NCI-H345 (cell line): ENCODE measurements at regions not wholly inside any gene's neighbourhood (a gene's known extent, or its start where the extent isn't known, plus 50 kb on each side); places are given as distances from the start of the nearest gene placed in this dataset.
"Not testable (repeated sequence)": the region's sequence is repeated elsewhere in the genome, so short reads cannot be mapped to it uniquely, and the experiment has no call there.

Experiments used
- DNase-seq: peaks from one replicate; lab custom pipeline; 2025; lab: John Stamatoyannopoulos, UW

GRCh38 chr2:43019025-43019367 lies 207.4 kb downstream of the ZFP36L2 start:
- no peak for DNase-seq

- no peak for DNase-seq
Observed at GRCh38 chr2:43018179-43019024, 208.0 kb downstream of the ZFP36L2 start.

- DNase-seq, result no peak
Observed at GRCh38 chr2:43013821-43014345, 212.5 kb downstream of the ZFP36L2 start.

GRCh38 chr2:43012966-43013365 lies 213.4 kb downstream of the ZFP36L2 start:
- no peak for DNase-seq

GRCh38 chr2:43011158-43011491 lies 215.3 kb downstream of the ZFP36L2 start:
- DNase-seq, result no peak

GRCh38 chr2:43010438-43011157 lies 215.8 kb downstream of the ZFP36L2 start:
- no peak for DNase-seq

- DNase-seq, result no peak
Observed at GRCh38 chr2:43009448-43009847, 217.0 kb downstream of the ZFP36L2 start.

GRCh38 chr2:43008388-43008787 lies 216.0 kb upstream of the HAAO start:
- no peak for DNase-seq

- DNase-seq, result no peak
Observed at GRCh38 chr2:43007901-43008300, 215.5 kb upstream of the HAAO start.

GRCh38 chr2:43006834-43007543 lies 214.6 kb upstream of the HAAO start:
- DNase-seq, result no peak

- no peak for DNase-seq
Observed at GRCh38 chr2:43005975-43006833, 213.8 kb upstream of the HAAO start.

GRCh38 chr2:43005245-43005974 lies 213.0 kb upstream of the HAAO start:
- DNase-seq, result no peak

GRCh38 chr2:43004879-43005244 lies 212.5 kb upstream of the HAAO start:
- no peak for DNase-seq

- not testable (repeated sequence) for DNase-seq
Observed at GRCh38 chr2:43004126-43004865, 211.9 kb upstream of the HAAO start.

- no peak for DNase-seq
Observed at GRCh38 chr2:43003702-43004101, 211.3 kb upstream of the HAAO start.

GRCh38 chr2:43001787-43002468 lies 209.5 kb upstream of the HAAO start:
- no peak for DNase-seq

- DNase-seq, result no peak
Observed at GRCh38 chr2:43001055-43001378, 208.6 kb upstream of the HAAO start.

GRCh38 chr2:43000242-43001054 lies 208.1 kb upstream of the HAAO start:
- DNase-seq, result peak; percentile 74

GRCh38 chr2:42999856-43000241 lies 207.5 kb upstream of the HAAO start:
- DNase-seq, result no peak
